Left renal cortex interstitium (tissue), 4 donors: ENCODE measurements at regions not wholly inside any gene's neighbourhood (a gene's known extent, or its start where the extent isn't known, plus 50 kb on each side); places are given as distances from the start of the nearest gene placed in this dataset.
"Not testable (repeated sequence)": the region's sequence is repeated elsewhere in the genome, so short reads cannot be mapped to it uniquely, and the experiment has no call there.

ENCODE experiments used
- DNase-seq, 4 donors: peaks; one replicate each; pipeline ENCODE4 v3.0.0-alpha.2; 2013; ENCODE audit warnings: low read depth in 4 of 4, low spot score in 2 of 4, missing footprints in 1 of 4

DNA sequence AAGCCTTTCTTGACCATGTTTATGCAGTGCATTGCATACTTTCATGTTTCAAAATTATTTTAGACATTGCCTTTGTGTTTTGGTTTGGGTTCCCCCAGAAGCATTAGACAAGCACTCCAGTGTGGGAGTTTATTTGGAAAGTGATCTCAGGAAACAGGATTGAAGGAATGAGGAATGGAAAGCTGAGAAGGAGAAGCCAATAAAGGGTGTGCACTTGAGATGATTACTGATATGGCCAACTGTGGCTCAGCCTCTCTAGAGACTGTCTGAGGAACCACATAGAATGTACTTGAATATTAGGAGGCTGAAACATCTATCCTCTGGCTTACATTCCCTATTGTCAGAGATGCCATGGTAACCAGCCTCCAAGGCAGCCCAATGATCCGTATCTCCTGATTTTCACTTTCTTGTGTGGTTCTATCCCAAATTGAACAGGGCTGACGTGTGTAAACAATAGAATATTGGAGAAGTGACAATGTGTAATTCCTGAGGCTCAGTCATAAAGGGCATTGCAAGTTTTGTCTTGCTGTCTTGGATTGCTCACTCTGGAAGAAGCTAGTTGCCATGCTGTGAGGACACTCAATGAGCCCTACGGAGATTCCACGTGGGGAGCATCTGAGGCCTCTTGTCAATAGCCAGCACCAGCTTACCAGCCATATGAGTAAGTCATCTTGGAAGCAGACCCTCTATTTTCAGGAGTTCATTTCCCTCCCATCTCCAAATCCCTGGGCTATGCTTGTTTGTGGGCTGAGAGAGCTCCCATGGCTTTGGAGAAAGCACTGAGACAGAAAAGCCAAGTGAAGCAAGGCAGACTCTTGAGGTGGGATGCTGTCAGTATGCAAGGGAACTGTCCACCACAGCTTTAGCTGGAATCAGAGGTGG is 84.7 kb downstream of the SCN11A start:
- no peak for DNase-seq

DNA sequence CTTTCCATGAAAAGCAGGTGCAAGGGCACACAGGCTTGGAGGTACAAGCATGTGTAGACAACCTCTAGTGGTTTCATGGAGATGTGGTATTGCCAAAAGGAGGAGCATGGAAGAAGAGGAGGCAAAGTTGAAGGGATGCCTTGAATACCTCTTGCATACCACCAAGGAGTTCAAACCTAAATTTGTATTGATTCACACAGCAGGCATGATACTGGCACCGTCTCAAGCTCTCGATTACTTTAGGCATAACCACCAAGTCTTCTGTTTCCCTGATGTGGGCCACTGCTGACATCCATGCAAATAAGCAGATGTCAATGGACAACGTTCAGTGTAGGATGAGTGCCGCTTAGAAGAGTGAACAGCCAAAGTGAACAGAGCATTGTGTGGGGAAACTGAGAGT is 87.1 kb downstream of the SCN11A start:
- no peak for DNase-seq

GRCh38 chr3:38964204-38964603 is 87.5 kb downstream of the SCN11A start:
- DNase-seq: no peak

DNA sequence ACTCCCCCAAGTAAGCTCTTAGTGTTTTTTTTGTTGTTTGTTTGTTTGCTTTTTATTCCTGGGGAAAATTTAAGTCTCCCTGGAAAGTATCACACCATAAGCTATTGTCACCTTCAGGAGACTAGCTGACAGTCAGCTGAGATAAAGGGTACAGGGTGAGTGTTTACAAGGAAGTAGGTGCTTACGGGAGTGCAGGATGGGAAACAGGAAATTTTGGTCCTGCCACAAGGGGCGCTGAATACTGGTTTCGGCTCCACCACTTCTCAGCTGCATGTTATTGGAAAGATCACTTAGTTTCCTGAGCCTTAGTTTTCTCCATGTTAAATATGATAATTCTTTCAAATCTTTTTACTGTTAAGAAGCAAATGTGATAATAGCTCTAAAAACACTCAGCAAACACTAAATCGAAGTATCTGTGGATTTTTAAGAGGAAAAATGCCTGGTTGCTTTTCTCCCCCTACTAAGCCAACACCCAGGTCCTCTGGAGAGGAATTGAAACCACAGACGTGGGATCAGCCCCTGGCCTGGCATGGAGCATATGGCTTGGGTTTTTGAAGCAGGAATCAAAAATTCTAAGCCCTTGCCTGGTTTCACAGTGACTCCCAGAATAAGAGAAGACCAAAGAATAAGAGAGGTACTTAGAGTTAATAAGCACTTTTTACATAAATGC is 90.7 kb downstream of the SCN11A start:
- peak in 1 of 4 donors; percentile 3 for DNase-seq

- no peak for DNase-seq
Observed at GRCh38 chr3:38960042-38960622, 91.6 kb downstream of the SCN11A start.

GRCh38 chr3:38958026-38958720 is 93.6 kb downstream of the SCN11A start:
- DNase-seq: no peak

- no peak for DNase-seq
Observed at GRCh38 chr3:38957296-38957695, 94.4 kb downstream of the SCN11A start.

DNA sequence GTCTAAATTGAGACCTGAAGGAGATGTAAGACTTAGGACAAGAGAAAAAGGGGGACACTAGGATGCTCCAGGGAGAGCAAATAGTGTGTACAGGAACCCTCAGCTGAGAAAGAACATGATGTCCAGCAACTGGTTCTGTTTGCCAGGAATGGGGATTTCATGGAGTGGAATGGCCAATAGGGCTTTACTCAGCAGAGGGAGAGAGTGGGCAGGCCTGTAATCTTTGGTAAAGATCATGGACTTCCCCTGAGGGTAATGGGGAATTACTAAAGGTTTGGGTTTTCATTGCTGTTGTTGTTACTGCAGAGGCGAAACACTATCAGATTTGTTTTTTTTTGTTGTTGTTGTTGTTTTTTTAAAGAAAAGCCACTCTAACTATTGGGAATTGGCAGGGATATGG is 99.0 kb downstream of the SCN11A start:
- DNase-seq: no peak

DNA sequence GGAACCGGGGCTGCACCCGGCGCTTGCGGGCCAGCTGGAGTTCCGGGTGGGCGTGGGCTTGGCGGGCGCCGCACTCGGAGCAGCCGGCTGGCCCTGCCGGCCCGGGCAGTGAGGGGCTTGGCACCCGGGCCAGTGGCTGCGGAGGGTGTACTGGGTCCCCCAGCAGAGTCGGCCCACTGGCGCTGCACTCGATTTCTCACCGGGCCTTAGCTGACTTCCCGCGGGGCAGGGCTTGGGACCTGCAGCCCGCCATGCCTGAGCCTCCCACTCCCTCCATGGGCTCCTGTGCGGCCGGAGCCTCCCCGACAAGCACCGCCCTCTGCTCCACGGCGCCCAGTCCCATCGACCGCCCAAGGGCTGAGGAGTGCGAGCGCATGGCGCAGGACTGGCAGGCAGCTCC is 100.6 kb downstream of the SCN11A start:
- not testable (repeated sequence) for DNase-seq

GRCh38 chr3:38950581-38950980 is 101.2 kb downstream of the SCN11A start:
- DNase-seq: no peak

DNA sequence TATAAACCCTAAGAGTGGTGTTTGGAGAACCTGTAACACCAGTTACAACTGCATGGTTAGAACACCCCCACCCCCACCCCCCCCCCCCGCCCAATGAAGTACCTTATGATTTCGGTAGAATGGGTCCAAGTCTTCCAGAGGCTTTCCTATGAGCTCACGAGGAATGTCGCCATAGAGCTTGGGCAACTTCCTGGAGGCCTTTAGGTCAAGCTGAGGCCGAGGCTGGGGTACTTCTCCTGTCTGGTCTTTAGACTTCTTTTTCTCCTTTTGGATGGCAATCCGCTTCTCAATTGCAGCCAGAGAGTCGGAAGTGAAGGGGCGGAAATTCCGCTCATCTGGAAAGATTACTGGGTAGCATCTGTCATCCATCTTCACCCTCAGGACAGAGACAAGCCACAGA is 101.8 kb downstream of the SCN11A start:
- no peak for DNase-seq

DNA sequence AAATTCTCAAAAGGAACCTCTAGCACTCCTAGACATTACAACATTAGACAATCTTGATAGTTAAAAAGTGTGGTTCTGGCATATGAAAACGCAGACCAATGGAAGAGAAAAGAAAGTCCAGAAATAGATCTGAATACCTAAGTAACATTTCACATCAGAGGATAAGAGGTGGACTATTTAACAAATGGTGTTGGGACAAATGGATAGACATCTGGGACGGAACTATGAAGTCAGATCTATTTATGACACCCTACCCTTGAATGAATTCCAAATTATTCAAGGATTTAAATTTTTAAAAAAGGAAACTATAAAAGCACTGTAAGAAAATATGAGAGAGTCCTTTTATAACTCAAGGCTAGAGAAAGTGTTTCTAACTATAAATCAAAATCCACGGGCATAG is 111.3 kb downstream of the SCN11A start:
- no peak for DNase-seq

DNA sequence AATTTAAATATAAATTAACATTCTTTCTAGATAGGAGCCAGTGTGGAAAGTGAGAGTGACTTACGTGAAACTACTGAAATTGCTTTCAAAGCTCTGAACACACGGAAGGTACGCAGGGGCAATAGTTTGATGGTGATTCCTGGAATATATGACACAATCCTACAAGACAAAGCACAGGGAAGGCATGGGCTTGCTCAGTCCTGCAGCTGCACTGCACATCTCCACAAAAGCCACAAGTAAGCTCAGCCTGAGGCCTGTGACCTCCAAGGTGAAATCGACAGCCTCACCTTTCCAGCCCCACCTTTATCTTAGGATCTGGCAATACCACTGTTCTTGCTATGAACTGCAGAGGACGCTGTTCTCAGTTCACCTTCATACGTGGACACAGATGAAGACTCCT is 109.3 kb upstream of the SCN10A start:
- DNase-seq: no peak

GRCh38 chr3:38916706-38917105 is 100.7 kb upstream of the SCN10A start:
- no peak for DNase-seq

GRCh38 chr3:38907426-38907825 is 91.4 kb upstream of the SCN10A start:
- DNase-seq: no peak

- no peak for DNase-seq
Observed at GRCh38 chr3:38890426-38890825, 74.4 kb upstream of the SCN10A start.

GRCh38 chr3:38878646-38879045 is 62.6 kb upstream of the SCN10A start:
- DNase-seq: no peak
